Effector memory CD4-positive, alpha-beta T cell (primary cell): ENCODE measurements at regions not wholly inside any gene's neighbourhood (a gene's known extent, or its start where the extent isn't known, plus 50 kb on each side); places are given as distances from the start of the nearest gene placed in this dataset.
"Not testable (repeated sequence)": the region's sequence is repeated elsewhere in the genome, so short reads cannot be mapped to it uniquely, and the experiment has no call there.

Source experiments
- DNase-seq, 3 donors: peaks; one replicate each; pipeline ENCODE4 v3.0.0-alpha.2; 2020
- H3K27ac ChIP-seq: 2 replicates; pipeline ENCODE4 v1.7.0; 2013; ENCODE audit warnings: mild to moderate bottlenecking, low read length, moderate library complexity; ENCODE audit not compliant: insufficient read depth, poor library complexity, severe bottlenecking
- H3K27me3 ChIP-seq: replicated peaks from 2 replicates; pipeline ENCODE4 v1.7.0; 2013; ENCODE audit warnings: mild to moderate bottlenecking, low read length; ENCODE audit not compliant: insufficient read depth, control insufficient read depth, poor library complexity, severe bottlenecking
- H3K36me3 ChIP-seq: 2 replicates; pipeline ENCODE4 v1.7.0; 2013; ENCODE audit warnings: mild to moderate bottlenecking, low read length, moderate library complexity; ENCODE audit not compliant: control insufficient read depth, insufficient read depth
- H3K4me1 ChIP-seq: 2 replicates; pipeline ENCODE4 v1.7.0; 2013; ENCODE audit warnings: low read length, mild to moderate bottlenecking; ENCODE audit not compliant: control insufficient read depth, insufficient read depth, poor library complexity, severe bottlenecking
- H3K4me3 ChIP-seq: 2 replicates; pipeline ENCODE4 v1.7.0; 2013; ENCODE audit warnings: low read length, low read depth, mild to moderate bottlenecking; ENCODE audit not compliant: insufficient read depth, poor library complexity, severe bottlenecking
- H3K9me3 ChIP-seq: 2 replicates; pipeline ENCODE4 v1.7.0; 2013; ENCODE audit warnings: mild to moderate bottlenecking, low read length, moderate library complexity; ENCODE audit not compliant: control insufficient read depth

DNA sequence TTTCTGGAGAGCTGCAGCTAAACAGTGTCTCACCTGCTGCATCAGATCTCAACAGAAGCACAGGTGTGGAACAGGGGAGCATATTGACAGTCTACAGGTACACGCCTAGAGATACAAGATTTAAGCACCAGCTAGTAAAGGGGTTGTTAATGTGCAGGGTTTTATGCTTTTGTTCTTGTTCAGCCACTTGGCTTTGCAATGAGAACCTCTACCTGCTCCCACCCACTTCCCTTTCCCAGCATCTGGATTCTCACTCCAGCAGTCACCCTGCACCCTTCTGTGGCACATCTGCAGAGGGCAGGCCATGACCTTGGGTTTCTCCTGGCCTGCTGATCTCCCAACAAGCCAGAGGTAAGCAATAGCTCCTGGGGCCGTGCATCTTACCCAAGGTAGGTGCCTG is 446.6 kb downstream of the BUD13 start:
- Histone ChIP-seq H3K27me3 (no peaks in the 10 kb centered on the region), H3K9me3 (no peaks in the 10 kb centered on the region), H3K4me1 (no peaks in the 10 kb centered on the region), H3K27ac (no peak overlapping the region), H3K36me3 (no peaks in the 10 kb centered on the region), H3K4me3 (no peak overlapping the region)
- no peak for DNase-seq

GRCh38 chr11:116325247-116325646 is 447.5 kb downstream of the BUD13 start:
- H3K4me1 ChIP-seq, result no peaks in the 10 kb centered on the region
- H3K27me3 ChIP-seq, result no peaks in the 10 kb centered on the region
- no peak for DNase-seq
- no peak overlapping the region for H3K4me3 ChIP-seq
- no peaks in the 10 kb centered on the region for H3K36me3 ChIP-seq
- no peak overlapping the region for H3K27ac ChIP-seq
- no peaks in the 10 kb centered on the region for H3K9me3 ChIP-seq

DNA sequence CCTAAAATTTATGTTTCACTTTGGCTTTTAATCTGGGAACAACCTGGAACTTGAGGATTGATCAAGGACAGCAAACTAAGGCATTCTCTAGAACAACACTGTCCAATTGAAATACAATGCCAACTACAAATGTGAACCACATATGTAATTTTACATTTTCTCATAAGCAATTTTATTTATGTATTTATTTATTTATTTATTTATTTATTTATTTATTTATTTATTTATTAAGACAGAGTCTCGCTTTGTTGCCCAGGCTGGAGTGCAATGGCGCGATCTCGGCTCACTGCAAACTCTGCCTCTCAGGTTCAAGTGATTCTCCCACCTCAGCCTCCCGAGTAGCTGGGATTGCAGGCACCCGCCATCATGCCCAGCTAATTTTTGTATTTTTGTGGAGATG is 448.7 kb downstream of the BUD13 start:
- H3K4me3 ChIP-seq, H3K9me3 ChIP-seq, DNase-seq, H3K27ac ChIP-seq, H3K36me3 ChIP-seq, H3K27me3 ChIP-seq, H3K4me1 ChIP-seq: not testable (repeated sequence)

DNA sequence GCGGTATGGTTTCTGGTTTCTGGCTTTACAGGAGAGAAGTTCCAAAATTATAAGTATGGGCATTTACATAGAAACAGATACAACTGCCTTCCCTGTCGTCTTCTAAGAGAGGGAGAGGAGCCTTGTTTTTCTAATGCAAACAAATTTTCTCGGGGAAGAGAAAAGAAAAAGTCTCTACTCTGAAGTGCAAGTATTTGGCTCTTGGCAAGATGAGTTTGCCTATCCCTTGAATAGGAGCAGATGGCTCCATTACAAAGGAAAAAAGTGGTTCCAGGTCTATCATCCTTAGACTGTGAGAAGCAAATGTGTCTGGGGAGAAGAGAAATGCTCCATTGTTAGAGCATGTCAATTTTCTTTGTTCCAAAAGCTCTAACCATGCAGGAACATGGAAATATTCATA is 455.6 kb downstream of the BUD13 start:
- Histone ChIP-seq H3K27me3 (no peaks in the 10 kb centered on the region), H3K9me3 (no peaks in the 10 kb centered on the region), H3K4me3 (no peak overlapping the region), H3K4me1 (no peaks in the 10 kb centered on the region), H3K27ac (no peak overlapping the region), H3K36me3 (no peaks in the 10 kb centered on the region)
- DNase-seq, result no peak

- Histone ChIP-seq H3K36me3 (no peaks in the 10 kb centered on the region), H3K27me3 (no peaks in the 10 kb centered on the region), H3K4me1 (no peaks in the 10 kb centered on the region), H3K9me3 (no peaks in the 10 kb centered on the region), H3K27ac (no peak overlapping the region), H3K4me3 (no peak overlapping the region)
- DNase-seq, result no peak
Measured at GRCh38 chr11:116314006-116314405, 458.8 kb downstream of the BUD13 start.

GRCh38 chr11:116312570-116313391 is 460.0 kb downstream of the BUD13 start:
- Histone ChIP-seq H3K4me1 (no peaks in the 10 kb centered on the region), H3K36me3 (no peaks in the 10 kb centered on the region), H3K27me3 (no peaks in the 10 kb centered on the region), H3K9me3 (no peaks in the 10 kb centered on the region), H3K27ac (no peak overlapping the region), H3K4me3 (no peak overlapping the region)
- DNase-seq, result no peak

GRCh38 chr11:116311206-116311605 is 461.6 kb downstream of the BUD13 start:
- no peaks in the 10 kb centered on the region for H3K27me3 ChIP-seq
- H3K4me3 ChIP-seq, result no peak overlapping the region
- H3K4me1 ChIP-seq, result no peaks in the 10 kb centered on the region
- no peak overlapping the region for H3K27ac ChIP-seq
- no peaks in the 10 kb centered on the region for H3K36me3 ChIP-seq
- no peak for DNase-seq
- no peaks in the 10 kb centered on the region for H3K9me3 ChIP-seq

- Histone ChIP-seq H3K36me3 (no peaks in the 10 kb centered on the region), H3K4me1 (no peaks in the 10 kb centered on the region), H3K27me3 (no peaks in the 10 kb centered on the region), H3K4me3 (no peak overlapping the region), H3K27ac (no peak overlapping the region), H3K9me3 (no peaks in the 10 kb centered on the region)
- no peak for DNase-seq
Measured at GRCh38 chr11:116310698-116311097, 462.1 kb downstream of the BUD13 start.

DNA sequence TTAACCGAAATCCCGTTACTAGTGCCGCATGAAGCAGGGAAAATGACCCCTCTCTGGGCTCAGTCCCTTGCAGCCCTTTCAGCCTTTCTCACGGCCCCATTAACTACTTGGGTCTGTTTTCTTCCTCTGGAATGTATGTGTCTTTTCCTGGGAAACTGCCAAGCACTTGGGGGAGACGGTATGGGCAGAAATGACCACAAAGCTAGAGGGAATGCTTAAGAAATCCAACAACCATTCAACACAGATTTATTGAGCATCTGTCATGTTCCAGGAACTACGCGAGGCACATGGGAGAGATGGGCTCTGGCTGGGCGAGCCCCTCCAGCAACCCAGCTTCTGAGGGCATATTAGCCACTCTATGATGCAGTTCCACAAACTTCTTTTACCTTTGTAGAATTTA is 462.6 kb downstream of the BUD13 start:
- Histone ChIP-seq H3K27me3 (no peaks in the 10 kb centered on the region), H3K4me1 (no peaks in the 10 kb centered on the region), H3K27ac (no peak overlapping the region), H3K36me3 (no peaks in the 10 kb centered on the region), H3K9me3 (no peaks in the 10 kb centered on the region), H3K4me3 (no peak overlapping the region)
- no peak for DNase-seq

- Histone ChIP-seq H3K4me1 (no peaks in the 10 kb centered on the region), H3K9me3 (no peaks in the 10 kb centered on the region), H3K27ac (no peak overlapping the region), H3K4me3 (no peak overlapping the region), H3K36me3 (no peaks in the 10 kb centered on the region), H3K27me3 (no peaks in the 10 kb centered on the region)
- DNase-seq, result no peak
Measured at GRCh38 chr11:116309446-116309845, 463.3 kb downstream of the BUD13 start.
